Breast epithelium (tissue), 4 donors: ENCODE measurements at regions not wholly inside any gene's neighbourhood (a gene's known extent, or its start where the extent isn't known, plus 50 kb on each side); places are given as distances from the start of the nearest gene placed in this dataset.

Experiments
- DNase-seq, 2 donors: peaks; one replicate each; pipeline ENCODE4 v3.0.0-alpha.2; 2019; ENCODE audit warnings: low spot score in 2 of 2
- H3K27ac ChIP-seq, 2 donors: fragments of 200-600 bp; sonication (generic) in 1 of 2; one replicate each; pipeline ENCODE4 v1.5.1; 2016 to 2019; ENCODE audit warnings: mild to moderate bottlenecking in 1 of 2
- H3K27me3 ChIP-seq, 2 donors: fragments of 200-600 bp; sonication (generic) in 1 of 2; one replicate each; pipeline versions ENCODE4 v1.5.1 to v1.6.0; 2017 to 2019; ENCODE audit warnings: control low read depth in 1 of 2, mild to moderate bottlenecking in 1 of 2
- H3K36me3 ChIP-seq: fragments of 200-600 bp; one replicate; pipeline ENCODE4 v1.5.1; 2019
- H3K4me1 ChIP-seq, 2 donors: fragments of 200-600 bp; sonication (generic); one replicate each; pipeline ENCODE4 v1.5.1; 2016 to 2019; ENCODE audit warnings: control low read depth in 1 of 2
- H3K4me3 ChIP-seq, 3 donors: fragments of 200-600 bp; sonication (generic); 1 replicate in 2 of 3; 2 replicates in 1 of 3; pipeline ENCODE4 v1.5.1; 2016 to 2019; ENCODE audit warnings: mild to moderate bottlenecking in 3 of 3, moderate library complexity in 2 of 3
- H3K9me3 ChIP-seq, 2 donors: fragments of 200-600 bp; sonication (generic) in 1 of 2; one replicate each; pipeline ENCODE4 v1.5.1; 2016 to 2019; ENCODE audit warnings: control low read depth in 1 of 2
- CTCF ChIP-seq, 3 donors: fragments of 450-650 bp; IDR thresholded peaks; one replicate each; pipeline ENCODE4 v1.5.1; 2016 to 2017; ENCODE audit warnings: antibody characterized with exemption in 3 of 3, mild to moderate bottlenecking in 3 of 3, moderate library complexity in 3 of 3
- POLR2A ChIP-seq: fragments of 450-650 bp; IDR thresholded peaks from one replicate; pipeline ENCODE4 v1.6.1; 2016; ENCODE audit warnings: antibody characterized with exemption, mild to moderate bottlenecking, moderate library complexity
- POLR2AphosphoS5 ChIP-seq, 3 donors: sonication (generic); formaldehyde crosslinking; IDR thresholded peaks; one replicate each; pipeline ENCODE4 v1.6.1; 2017; ENCODE audit warnings: antibody characterized with exemption in 3 of 3
- intact Hi-C: fragments of 100-400 bp; cut with DNase I; formaldehyde crosslinking; loops from one replicate; pipeline ENCODE4 v1.15.1; 2023; ENCODE audit warnings: low total_unique reads

GRCh38 chr5:10857338-10857733, 96.3 kb upstream of the DAP start:
- Histone ChIP-seq H3K4me1 (peaks cover 0 to 17% of the 10 kb centered on the region in 2 donors), H3K9me3 (no peaks in the 10 kb centered on the region), H3K36me3 (no peaks in the 10 kb centered on the region), H3K27ac (no peak overlapping the region), H3K27me3 (no peaks in the 10 kb centered on the region), H3K4me3 (peak overlapping the region in 2 of 3 donors; percentile 18 to 29)
- no peak for DNase-seq
- no peak for TF ChIP-seq POLR2A
- no peak for TF ChIP-seq CTCF (IDR thresholded peaks at IDR 0.05)
- no peak for TF ChIP-seq POLR2AphosphoS5 (IDR thresholded peaks at IDR 0.05)
- intact Hi-C loops: no loop called here

GRCh38 chr5:10856683-10857337, 95.8 kb upstream of the DAP start:
- no peaks in the 10 kb centered on the region for H3K27me3 ChIP-seq
- H3K36me3 ChIP-seq: no peaks in the 10 kb centered on the region
- H3K4me1 ChIP-seq: peaks cover 0 to 17% of the 10 kb centered on the region in 2 donors
- H3K9me3 ChIP-seq: no peaks in the 10 kb centered on the region
- peak overlapping the region in 2 of 3 donors; percentile 18 to 29 for H3K4me3 ChIP-seq
- intact Hi-C loops: no loop called here
- peak in 1 of 2 donors; percentile 28 for DNase-seq
- no peak for TF ChIP-seq POLR2AphosphoS5 (IDR thresholded peaks at IDR 0.05)
- TF ChIP-seq CTCF (IDR thresholded peaks at IDR 0.05): peak; percentile 45 to 59 (median 46)
- no peak overlapping the region for H3K27ac ChIP-seq

- DNase-seq: no peak
- H3K4me1 ChIP-seq: peaks cover 0 to 17% of the 10 kb centered on the region in 2 donors
- no peak overlapping the region for H3K4me3 ChIP-seq
- no peaks in the 10 kb centered on the region for H3K9me3 ChIP-seq
- no peak for TF ChIP-seq POLR2AphosphoS5 (IDR thresholded peaks at IDR 0.05)
- TF ChIP-seq CTCF (IDR thresholded peaks at IDR 0.05): no peak
- H3K36me3 ChIP-seq: no peaks in the 10 kb centered on the region
- intact Hi-C loops: no loop called here
- no peaks in the 10 kb centered on the region for H3K27me3 ChIP-seq
- H3K27ac ChIP-seq: no peak overlapping the region
These were observed 95.0 kb upstream of the DAP start for GRCh38 chr5:10856071-10856470.

GRCh38 chr5:10854506-10855277, 93.7 kb upstream of the DAP start:
- intact Hi-C loops: no loop called here
- Histone ChIP-seq H3K27me3 (no peaks in the 10 kb centered on the region), H3K36me3 (no peaks in the 10 kb centered on the region), H3K4me1 (peaks cover 0 to 17% of the 10 kb centered on the region in 2 donors), H3K27ac (peak overlapping the region in 1 of 2 donors; percentile 22), H3K4me3 (no peak overlapping the region), H3K9me3 (no peaks in the 10 kb centered on the region)
- peak in 1 of 2 donors; percentile 60 for DNase-seq
- TF ChIP-seq CTCF (IDR thresholded peaks at IDR 0.05) (no peak), POLR2A (no peak), POLR2AphosphoS5 (IDR thresholded peaks at IDR 0.05) (peak in 1 of 3 donors; percentile 42)

- H3K9me3 ChIP-seq: no peaks in the 10 kb centered on the region
- no peak overlapping the region for H3K4me3 ChIP-seq
- H3K27ac ChIP-seq: no peak overlapping the region
- no peak for DNase-seq
- intact Hi-C loops: no loop called here
- no peak for TF ChIP-seq POLR2A
- TF ChIP-seq POLR2AphosphoS5 (IDR thresholded peaks at IDR 0.05): no peak
- TF ChIP-seq CTCF (IDR thresholded peaks at IDR 0.05): no peak
- H3K36me3 ChIP-seq: no peaks in the 10 kb centered on the region
- H3K27me3 ChIP-seq: no peaks in the 10 kb centered on the region
- peaks cover 0 to 17% of the 10 kb centered on the region in 2 donors for H3K4me1 ChIP-seq
These were observed 92.1 kb upstream of the DAP start for GRCh38 chr5:10853154-10853553.
